Thoracic aorta (tissue), 2 donors: ENCODE measurements at regions not wholly inside any gene's neighbourhood (a gene's known extent, or its start where the extent isn't known, plus 50 kb on each side); places are given as distances from the start of the nearest gene placed in this dataset.

Experiments used
- ATAC-seq: fragments of 150-250 bp; one replicate; pipeline ENCODE4 v1.8.0; 2017; ENCODE audit warnings: low read depth; ENCODE audit not compliant: insufficient number of reproducible peaks, low FRiP score
- DNase-seq: peaks from one replicate; pipeline ENCODE4 v3.0.0-alpha.2; 2020; ENCODE audit warnings: low spot score
- H3K27ac ChIP-seq, 2 donors: fragments of 200-600 bp; sonication (generic); 1 replicate in 1 of 2; 2 replicates in 1 of 2; pipeline ENCODE4 v1.5.1; 2016; ENCODE audit warnings: mild to moderate bottlenecking in 2 of 2, moderate library complexity in 2 of 2
- H3K27me3 ChIP-seq: fragments of 200-600 bp; sonication (generic); replicated peaks from 2 replicates; pipeline ENCODE4 v1.6.0; 2016; ENCODE audit warnings: mild to moderate bottlenecking; ENCODE audit not compliant: insufficient read depth
- H3K36me3 ChIP-seq: fragments of 200-600 bp; sonication (generic); one replicate; pipeline ENCODE4 v1.5.1; 2016
- H3K4me1 ChIP-seq, 2 donors: fragments of 200-600 bp; sonication (generic); 1 replicate in 1 of 2; 2 replicates in 1 of 2; pipeline versions ENCODE4 v1.5.1 to v1.6.0; 2016; ENCODE audit warnings: low read depth in 2 of 2, mild to moderate bottlenecking in 1 of 2; ENCODE audit not compliant: control insufficient read depth in 1 of 2
- H3K4me3 ChIP-seq: fragments of 200-600 bp; sonication (generic); 2 replicates; pipeline ENCODE4 v1.5.1; 2016; ENCODE audit warnings: mild to moderate bottlenecking
- H3K9me3 ChIP-seq: fragments of 200-600 bp; sonication (generic); 2 replicates; pipeline ENCODE4 v1.5.1; 2016
- CTCF ChIP-seq: fragments of 200-600 bp; sonication (generic); IDR thresholded peaks from one replicate; pipeline ENCODE4 v1.5.1; 2019; ENCODE audit warnings: antibody characterized with exemption

- H3K27ac ChIP-seq = no peak overlapping the region
- no peak for TF ChIP-seq CTCF
- H3K27me3 ChIP-seq = no peaks in the 10 kb centered on the region
- no peaks in the 10 kb centered on the region for H3K4me1 ChIP-seq
- no peaks in the 10 kb centered on the region for H3K36me3 ChIP-seq
- DNase-seq = no peak
- no peak overlapping the region for H3K4me3 ChIP-seq
- ATAC-seq = no peak
- H3K9me3 ChIP-seq = no peaks in the 10 kb centered on the region
Observed at GRCh38 chr15:61605343-61605742, 376.2 kb upstream of the RORA start.

GRCh38 chr15:61598655-61599054 lies 369.6 kb upstream of the RORA start:
- Histone ChIP-seq H3K36me3 (no peaks in the 10 kb centered on the region), H3K4me3 (no peak overlapping the region), H3K27ac (no peak overlapping the region), H3K27me3 (no peaks in the 10 kb centered on the region), H3K4me1 (no peaks in the 10 kb centered on the region), H3K9me3 (no peaks in the 10 kb centered on the region)
- ATAC-seq = no peak
- no peak for DNase-seq
- no peak for TF ChIP-seq CTCF

- ATAC-seq (no peak), DNase-seq (no peak)
- Histone ChIP-seq H3K4me1 (no peaks in the 10 kb centered on the region), H3K36me3 (no peaks in the 10 kb centered on the region), H3K9me3 (no peaks in the 10 kb centered on the region), H3K27ac (no peak overlapping the region), H3K4me3 (no peak overlapping the region), H3K27me3 (no peaks in the 10 kb centered on the region)
- no peak for TF ChIP-seq CTCF
Observed at GRCh38 chr15:61584410-61584809, 355.3 kb upstream of the RORA start.

DNA sequence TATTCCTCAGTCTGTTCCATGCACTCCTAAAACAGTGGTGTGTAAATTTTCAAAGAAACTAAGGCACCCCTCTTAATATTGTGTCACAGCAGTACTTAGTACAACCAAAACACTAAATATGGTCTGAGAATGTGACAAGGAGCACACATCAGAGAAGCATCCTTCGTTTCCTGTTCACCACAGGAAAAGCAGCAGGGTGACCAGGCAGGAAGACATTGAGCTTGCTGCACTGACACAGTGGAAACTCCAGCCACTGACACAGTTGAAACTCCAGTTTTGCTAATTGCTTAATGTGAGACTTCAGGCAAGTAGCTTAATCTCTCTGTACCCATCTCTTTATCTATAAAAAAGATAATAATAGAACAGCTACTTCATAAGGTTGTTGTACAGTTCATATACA lies 353.0 kb upstream of the RORA start:
- Histone ChIP-seq H3K9me3 (no peaks in the 10 kb centered on the region), H3K27me3 (no peaks in the 10 kb centered on the region), H3K4me1 (no peaks in the 10 kb centered on the region), H3K36me3 (no peaks in the 10 kb centered on the region), H3K27ac (no peak overlapping the region), H3K4me3 (no peak overlapping the region)
- TF ChIP-seq CTCF = no peak
- ATAC-seq = no peak
- no peak for DNase-seq

GRCh38 chr15:61575597-61575996 lies 346.5 kb upstream of the RORA start:
- ATAC-seq = no peak
- Histone ChIP-seq H3K27ac (no peak overlapping the region), H3K9me3 (no peaks in the 10 kb centered on the region), H3K4me1 (no peaks in the 10 kb centered on the region), H3K27me3 (no peaks in the 10 kb centered on the region), H3K4me3 (no peak overlapping the region), H3K36me3 (no peaks in the 10 kb centered on the region)
- DNase-seq = no peak
- TF ChIP-seq CTCF = no peak
